ENCODE measurements at regions not wholly inside any gene's neighbourhood (a gene's known extent, or its start where the extent isn't known, plus 50 kb on each side); places are given as distances from the start of the nearest gene placed in this dataset.

GRCh38 chr10:89924261-89924660 is 222.9 kb downstream of the KIF20B start:
- Histone ChIP-seq H3K27me3 (ENCODE audit: insufficient read depth, low read depth) (no peaks in the 10 kb centered on the region), H4K20me1 (ENCODE audit: insufficient read depth) (no peaks in the 10 kb centered on the region), H3K4me2 (no peak overlapping the region), H2AFZ (ENCODE audit: low read depth) (no peak overlapping the region), H3K27ac (no peak overlapping the region), H3K4me3 (IDR thresholded peaks at IDR 0.05; ENCODE audit: insufficient read depth, low read depth, low read length) (no peak overlapping the region), H3K4me1 (ENCODE audit: low read depth, poor library complexity, severe bottlenecking) (no peaks in the 10 kb centered on the region), H3K79me2 (ENCODE audit: insufficient read depth, low read depth) (no peaks in the 10 kb centered on the region), H3K9ac (no peak overlapping the region), H3K36me3 (ENCODE audit: insufficient read depth) (no peaks in the 10 kb centered on the region)
- TF ChIP-seq CTCF (conservative IDR thresholded peaks at IDR 0.05; ENCODE audit: low read depth, low read length): no peak

GRCh38 chr10:89926736-89927135 is 225.3 kb downstream of the KIF20B start:
- no peak overlapping the region for H2AFZ ChIP-seq (ENCODE audit: low read depth)
- TF ChIP-seq CTCF (conservative IDR thresholded peaks at IDR 0.05; ENCODE audit: low read depth, low read length): no peak

GRCh38 chr10:89929282-89930026 is 228.1 kb downstream of the KIF20B start:
- no peak for TF ChIP-seq CTCF (conservative IDR thresholded peaks at IDR 0.05; ENCODE audit: low read depth, low read length)
- Histone ChIP-seq H4K20me1 (ENCODE audit: insufficient read depth) (no peaks in the 10 kb centered on the region), H3K27me3 (ENCODE audit: insufficient read depth, low read depth) (no peaks in the 10 kb centered on the region), H3K4me1 (ENCODE audit: low read depth, poor library complexity, severe bottlenecking) (no peaks in the 10 kb centered on the region), H3K9ac (no peak overlapping the region), H3K27ac (no peak overlapping the region), H3K36me3 (ENCODE audit: insufficient read depth) (no peaks in the 10 kb centered on the region), H3K4me3 (IDR thresholded peaks at IDR 0.05; ENCODE audit: insufficient read depth, low read depth, low read length) (no peak overlapping the region), H2AFZ (ENCODE audit: low read depth) (no peak overlapping the region), H3K4me2 (no peak overlapping the region), H3K79me2 (ENCODE audit: insufficient read depth, low read depth) (no peaks in the 10 kb centered on the region)

More at GRCh38 chr10:89926736-89927135, 225.3 kb downstream of the KIF20B start:
- H3K4me3 ChIP-seq (IDR thresholded peaks at IDR 0.05; ENCODE audit: insufficient read depth, low read depth, low read length): no peak overlapping the region
- no peaks in the 10 kb centered on the region for H4K20me1 ChIP-seq (ENCODE audit: insufficient read depth)
- no peaks in the 10 kb centered on the region for H3K27me3 ChIP-seq (ENCODE audit: insufficient read depth, low read depth)
- no peaks in the 10 kb centered on the region for H3K36me3 ChIP-seq (ENCODE audit: insufficient read depth)
- no peak overlapping the region for H3K9ac ChIP-seq
- H3K79me2 ChIP-seq (ENCODE audit: insufficient read depth, low read depth): no peaks in the 10 kb centered on the region
- no peak overlapping the region for H3K4me2 ChIP-seq
- no peak overlapping the region for H3K27ac ChIP-seq
- no peaks in the 10 kb centered on the region for H3K4me1 ChIP-seq (ENCODE audit: low read depth, poor library complexity, severe bottlenecking)

GRCh38 chr10:89937494-89937893 is 236.1 kb downstream of the KIF20B start:
- no peak for TF ChIP-seq CTCF (conservative IDR thresholded peaks at IDR 0.05; ENCODE audit: low read depth, low read length)
- Histone ChIP-seq H3K4me2 (no peak overlapping the region), H3K79me2 (ENCODE audit: insufficient read depth, low read depth) (no peaks in the 10 kb centered on the region), H3K27me3 (ENCODE audit: insufficient read depth, low read depth) (no peaks in the 10 kb centered on the region), H3K36me3 (ENCODE audit: insufficient read depth) (no peaks in the 10 kb centered on the region), H3K27ac (no peak overlapping the region), H3K4me3 (IDR thresholded peaks at IDR 0.05; ENCODE audit: insufficient read depth, low read depth, low read length) (no peak overlapping the region), H4K20me1 (ENCODE audit: insufficient read depth) (no peaks in the 10 kb centered on the region), H2AFZ (ENCODE audit: low read depth) (no peak overlapping the region), H3K9ac (no peak overlapping the region), H3K4me1 (ENCODE audit: low read depth, poor library complexity, severe bottlenecking) (no peaks in the 10 kb centered on the region)

Measured in KMS-11 (cell line).